HL-60 (cell line): ENCODE measurements at regions not wholly inside any gene's neighbourhood (a gene's known extent, or its start where the extent isn't known, plus 50 kb on each side); places are given as distances from the start of the nearest gene placed in this dataset.

Experiments used
- DNase-seq, 2 experiments: peaks; one replicate each; pipeline ENCODE4 v3.0.0-alpha.2; 2010 to 2020; ENCODE audit warnings: low read depth in 1 of 2, low spot score in 1 of 2
- H3K27ac ChIP-seq: fragments of 250-450 bp; sonication (Bioruptor Pico); replicated peaks from 2 replicates; pipeline ENCODE4 v1.5.1; 2020; ENCODE audit warnings: mild to moderate bottlenecking, moderate library complexity
- H3K27me3 ChIP-seq: fragments of 250-450 bp; sonication (Bioruptor Pico); 2 replicates; pipeline ENCODE4 v1.5.1; 2021; ENCODE audit warnings: mild to moderate bottlenecking, moderate library complexity; ENCODE audit not compliant: insufficient read depth, poor library complexity, severe bottlenecking
- H3K4me3 ChIP-seq: replicated peaks from 2 replicates; pipeline ENCODE4 v1.5.1; 2011; ENCODE audit warnings: mild to moderate bottlenecking, control low read depth, low read length; ENCODE audit not compliant: insufficient read depth
- CTCF ChIP-seq: IDR thresholded peaks from one replicate; pipeline ENCODE4 v1.5.1; 2011; ENCODE audit warnings: low read length, control low read depth, inconsistent platforms; ENCODE audit not compliant: insufficient read depth
- GABPA ChIP-seq: IDR thresholded peaks from 2 replicates; pipeline ENCODE4 v1.6.1; 2012; ENCODE audit warnings: low read depth
- POLR2AphosphoS5 ChIP-seq: IDR thresholded peaks from 2 replicates; pipeline ENCODE4 v1.6.1; 2012; ENCODE audit warnings: low read depth
- REST ChIP-seq: IDR thresholded peaks from 2 replicates; pipeline ENCODE4 v1.6.1; 2012; ENCODE audit warnings: low read depth; ENCODE audit not compliant: insufficient replicate concordance
- SPI1 ChIP-seq: IDR thresholded peaks from 2 replicates; pipeline ENCODE4 v1.6.1; 2012; ENCODE audit warnings: low read depth, mild to moderate bottlenecking, borderline replicate concordance

- TF ChIP-seq CTCF (no peak), GABPA (no peak)
- Histone ChIP-seq H3K4me3 (no peak overlapping the region), H3K27me3 (peaks cover 2% of the 10 kb centered on the region), H3K27ac (no peak overlapping the region)
- no peak for DNase-seq
Measured at GRCh38 chr11:114848027-114848426, 169.7 kb downstream of the NXPE2 start.

- Histone ChIP-seq H3K4me3 (no peak overlapping the region), H3K27ac (no peak overlapping the region), H3K27me3 (peaks cover 2% of the 10 kb centered on the region)
- TF ChIP-seq SPI1 (no peak), CTCF (no peak), POLR2AphosphoS5 (no peak), GABPA (no peak), REST (no peak)
- DNase-seq = no peak
Measured at GRCh38 chr11:114857281-114857680, 179.0 kb downstream of the NXPE2 start.

- DNase-seq = no peak
- H3K27ac ChIP-seq = no peak overlapping the region
- no peak overlapping the region for H3K4me3 ChIP-seq
- no peaks in the 10 kb centered on the region for H3K27me3 ChIP-seq
- TF ChIP-seq SPI1 = no peak
- no peak for TF ChIP-seq POLR2AphosphoS5
- no peak for TF ChIP-seq REST
- TF ChIP-seq GABPA = no peak
Measured at GRCh38 chr11:114864896-114865295, 186.6 kb downstream of the NXPE2 start.

- no peak for DNase-seq
- TF ChIP-seq POLR2AphosphoS5 = no peak
- TF ChIP-seq SPI1 = no peak
- no peak for TF ChIP-seq CTCF
- no peak for TF ChIP-seq GABPA
- TF ChIP-seq REST = no peak
- H3K4me3 ChIP-seq = no peak overlapping the region
- no peaks in the 10 kb centered on the region for H3K27me3 ChIP-seq
- H3K27ac ChIP-seq = no peak overlapping the region
Measured at GRCh38 chr11:114876234-114876633, 197.9 kb downstream of the NXPE2 start.
